Upper lobe of right lung (tissue), 1 donor: ENCODE measurements at regions not wholly inside any gene's neighbourhood (a gene's known extent, or its start where the extent isn't known, plus 50 kb on each side); places are given as distances from the start of the nearest gene placed in this dataset.

Source experiments
- ATAC-seq: fragments of 200-7000 bp; cut with Tn5 transposase; one replicate; pipeline ENCODE4 v1.9.1; 2020; ENCODE audit warnings: mild to moderate bottlenecking, moderate library complexity
- DNase-seq: peaks from one replicate; pipeline ENCODE4 v3.0.0-alpha.2; 2020
- H3K27ac ChIP-seq: fragments of 200-600 bp; one replicate; pipeline ENCODE4 v1.8.0; 2022
- H3K27me3 ChIP-seq: fragments of 200-600 bp; one replicate; pipeline ENCODE4 v1.8.0; 2022; ENCODE audit warnings: mild to moderate bottlenecking
- H3K36me3 ChIP-seq: fragments of 200-600 bp; one replicate; pipeline ENCODE4 v1.8.0; 2022
- H3K4me1 ChIP-seq: fragments of 200-600 bp; one replicate; pipeline ENCODE4 v1.8.0; 2022
- H3K4me3 ChIP-seq: fragments of 200-600 bp; one replicate; pipeline ENCODE4 v1.8.0; 2022; ENCODE audit warnings: mild to moderate bottlenecking
- H3K9me3 ChIP-seq: fragments of 200-600 bp; one replicate; pipeline ENCODE4 v1.8.0; 2022
- CTCF ChIP-seq: fragments of 200-600 bp; IDR thresholded peaks from one replicate; pipeline ENCODE4 v1.8.0; 2022; ENCODE audit warnings: antibody characterized with exemption
- intact Hi-C: fragments of 100-400 bp; cut with DNase I; formaldehyde crosslinking; loops from one replicate; pipeline ENCODE4 v1.11.0; 2022
- donor health status: DM: no; HTN: yes; CAD: no; lungs with severe emphysema.

- Histone ChIP-seq H3K9me3 (peaks cover 3% of the 10 kb centered on the region), H3K4me1 (no peaks in the 10 kb centered on the region), H3K27me3 (no peaks in the 10 kb centered on the region), H3K4me3 (no peak overlapping the region), H3K36me3 (no peaks in the 10 kb centered on the region), H3K27ac (no peak overlapping the region)
- ATAC-seq (no peak), DNase-seq (no peak)
- no peak for TF ChIP-seq CTCF
- intact Hi-C loops: no loop called here
Observed at GRCh38 chr6:140538926-140539325, 1164.5 kb upstream of the CITED2 start.

GRCh38 chr6:140537834-140538705 lies 1163.6 kb upstream of the CITED2 start:
- H3K36me3 ChIP-seq: no peaks in the 10 kb centered on the region
- peaks cover 3% of the 10 kb centered on the region for H3K9me3 ChIP-seq
- no peak for TF ChIP-seq CTCF
- no peaks in the 10 kb centered on the region for H3K4me1 ChIP-seq
- H3K4me3 ChIP-seq: no peak overlapping the region
- DNase-seq: no peak
- peak overlapping the region; percentile 52 for H3K27ac ChIP-seq
- ATAC-seq: peak; percentile 85
- intact Hi-C loops: no loop called here
- H3K27me3 ChIP-seq: no peaks in the 10 kb centered on the region

GRCh38 chr6:140537211-140537610 lies 1162.8 kb upstream of the CITED2 start:
- Histone ChIP-seq H3K36me3 (no peaks in the 10 kb centered on the region), H3K27ac (peak overlapping the region; percentile 52), H3K4me1 (no peaks in the 10 kb centered on the region), H3K27me3 (no peaks in the 10 kb centered on the region), H3K4me3 (no peak overlapping the region), H3K9me3 (peaks cover 3% of the 10 kb centered on the region)
- no peak for TF ChIP-seq CTCF
- DNase-seq: no peak
- intact Hi-C loops: no loop called here
- ATAC-seq: no peak

GRCh38 chr6:140535511-140535910 lies 1161.1 kb upstream of the CITED2 start:
- H3K4me1 ChIP-seq: no peaks in the 10 kb centered on the region
- ATAC-seq: no peak
- peaks cover 3% of the 10 kb centered on the region for H3K9me3 ChIP-seq
- no peak overlapping the region for H3K4me3 ChIP-seq
- no peak overlapping the region for H3K27ac ChIP-seq
- intact Hi-C loops: no loop called here
- no peaks in the 10 kb centered on the region for H3K36me3 ChIP-seq
- no peak for TF ChIP-seq CTCF
- H3K27me3 ChIP-seq: no peaks in the 10 kb centered on the region
- DNase-seq: no peak

- H3K27ac ChIP-seq: no peak overlapping the region
- H3K4me3 ChIP-seq: no peak overlapping the region
- no peaks in the 10 kb centered on the region for H3K27me3 ChIP-seq
- H3K9me3 ChIP-seq: peaks cover 3% of the 10 kb centered on the region
- DNase-seq: no peak
- ATAC-seq: no peak
- intact Hi-C loops: no loop called here
- H3K36me3 ChIP-seq: no peaks in the 10 kb centered on the region
- no peak for TF ChIP-seq CTCF
- H3K4me1 ChIP-seq: no peaks in the 10 kb centered on the region
Observed at GRCh38 chr6:140533526-140533925, 1159.1 kb upstream of the CITED2 start.
